H1 (cell line): ENCODE measurements at regions not wholly inside any gene's neighbourhood (a gene's known extent, or its start where the extent isn't known, plus 50 kb on each side); places are given as distances from the start of the nearest gene placed in this dataset.

ENCODE experiments used
- CTCF ChIA-PET: fragments of 300-600 bp; sonication (Branson Sonifier 250); formaldehyde crosslinking; loops from one replicate; lab custom pipeline; 2021; ENCODE audit not compliant: partially characterized antibody; lab: Charles Lee
- POLR2A ChIA-PET: fragments of 300-600 bp; sonication (Branson Sonifier 250); formaldehyde crosslinking; loops from one replicate; lab custom pipeline; 2021; ENCODE audit warnings: inconsistent platforms; ENCODE audit not compliant: partially characterized antibody; lab: Charles Lee
- DNase-seq, 2 experiments: peaks; one replicate each; pipeline versions ENCODE4 v3.0.0 to v3.0.0-alpha.2; 2010 to 2022; ENCODE audit warnings: low spot score in 2 of 2, low read depth in 1 of 2, mixed read lengths in 1 of 2
- FAIRE-seq: peaks from 2 replicates; lab custom pipeline; 2011; peaks lifted over from hg19 to GRCh38; lab: Jason Lieb, UNC
- H2AFZ ChIP-seq: 2 replicates; pipeline ENCODE4 v1.8.1; 2012; ENCODE audit warnings: low read length, inconsistent platforms
- H2AK5ac ChIP-seq: 2 replicates; pipeline ENCODE4 v1.6.1; 2013; ENCODE audit warnings: low read depth, low read length
- H2BK120ac ChIP-seq: replicated peaks from 2 replicates; pipeline ENCODE3; 2013; ENCODE audit warnings: low read depth, low read length, inconsistent platforms
- H2BK12ac ChIP-seq: 2 replicates; pipeline ENCODE4 v1.6.1; 2013; ENCODE audit warnings: low read depth, low read length
- H2BK15ac ChIP-seq: 2 replicates; pipeline ENCODE4 v1.6.1; 2013; ENCODE audit warnings: low read length
- H2BK20ac ChIP-seq: 2 replicates; pipeline ENCODE4 v1.6.1; 2013; ENCODE audit warnings: low read length
- H2BK5ac ChIP-seq: 2 replicates; pipeline ENCODE4 v1.6.1; 2013; ENCODE audit warnings: low read depth, low read length
- H3K14ac ChIP-seq: 2 replicates; pipeline ENCODE4 v1.6.1; 2013; ENCODE audit warnings: inconsistent platforms; ENCODE audit not compliant: insufficient read length
- H3K18ac ChIP-seq: 2 replicates; pipeline ENCODE4 v1.6.1; 2013; ENCODE audit warnings: low read length; ENCODE audit errors: extremely low read depth
- H3K23ac ChIP-seq: 2 replicates; pipeline ENCODE4 v1.6.1; 2013; ENCODE audit warnings: inconsistent platforms; ENCODE audit not compliant: insufficient read length
- H3K23me2 ChIP-seq: 2 replicates; pipeline ENCODE4 v1.6.1; 2013; ENCODE audit warnings: low read depth, low read length
- H3K27ac ChIP-seq: 2 replicates; pipeline ENCODE4 v1.6.1; 2011; ENCODE audit warnings: low read depth, low read length, inconsistent platforms
- H3K27me3 ChIP-seq, 4 experiments: replicated peaks in 1 of 4; 1 replicate in 1 of 4; 2 replicates in 3 of 4; pipeline versions ENCODE4 v1.6.1 to v1.8.1; 2011 to 2013; ENCODE audit warnings: low read length in 3 of 4, mild to moderate bottlenecking in 3 of 4, inconsistent platforms in 2 of 4, mixed read lengths in 2 of 4, moderate library complexity in 1 of 4; ENCODE audit not compliant: control insufficient read depth in 3 of 4, insufficient read depth in 3 of 4; ENCODE audit errors: extremely low read depth in 1 of 4
- H3K36me3 ChIP-seq, 4 experiments: 2 replicates each; pipeline versions ENCODE4 v1.6.1 to v1.8.1; 2011 to 2013; ENCODE audit warnings: mild to moderate bottlenecking in 4 of 4, low read length in 3 of 4, moderate library complexity in 2 of 4, control low read depth in 1 of 4, inconsistent platforms in 1 of 4; ENCODE audit not compliant: insufficient read depth in 4 of 4, control insufficient read depth in 2 of 4
- H3K4ac ChIP-seq: replicated peaks from 2 replicates; pipeline ENCODE3; 2013; ENCODE audit warnings: low read length, low read depth, mixed read lengths, inconsistent platforms; ENCODE audit not compliant: insufficient read length
- H3K4me1 ChIP-seq, 4 experiments: replicated peaks in 1 of 4; 1 replicate in 1 of 4; 2 replicates in 3 of 4; pipeline versions ENCODE4 v1.6.1 to v1.8.1; 2011 to 2013; ENCODE audit warnings: low read length in 3 of 4, inconsistent platforms in 2 of 4, mixed read lengths in 1 of 4; ENCODE audit not compliant: insufficient read depth in 4 of 4, control insufficient read depth in 3 of 4
- H3K4me2 ChIP-seq, 2 experiments: 2 replicates each; pipeline versions ENCODE4 v1.6.1 to v1.8.1; 2011 to 2013; ENCODE audit warnings: low read depth in 2 of 2, low read length in 2 of 2, control low read depth in 1 of 2, inconsistent platforms in 1 of 2, mild to moderate bottlenecking in 1 of 2; ENCODE audit not compliant: insufficient read depth in 1 of 2
- H3K4me3 ChIP-seq, 4 experiments: fragments of 200-600, 300-600 bp in 1 of 4; sonication (generic), shearing (Covaris generic), sonication (Bioruptor Twin) in 1 of 4; 2 replicates each; pipeline versions ENCODE4 v1.5.1 to v1.8.1; 2011 to 2016; ENCODE audit warnings: low read length in 4 of 4, low read depth in 3 of 4, control low read depth in 2 of 4, inconsistent platforms in 2 of 4, mild to moderate bottlenecking in 2 of 4, mixed read lengths in 1 of 4, moderate library complexity in 1 of 4; ENCODE audit not compliant: insufficient read depth in 2 of 4; ENCODE audit errors: extremely low read depth in 1 of 4
- H3K56ac ChIP-seq: replicated peaks from 2 replicates; pipeline ENCODE3; 2013; ENCODE audit warnings: low read depth, mild to moderate bottlenecking, mixed read lengths, low read length, inconsistent platforms; ENCODE audit not compliant: insufficient read length
- H3K79me1 ChIP-seq: 2 replicates; pipeline ENCODE4 v1.6.1; 2013; ENCODE audit warnings: low read depth, low read length, control low read depth
- H3K79me2 ChIP-seq, 2 experiments: 2 replicates each; pipeline versions ENCODE4 v1.6.1 to v1.8.1; 2012 to 2013; ENCODE audit warnings: low read length in 2 of 2, mild to moderate bottlenecking in 2 of 2, inconsistent platforms in 1 of 2; ENCODE audit not compliant: insufficient read depth in 2 of 2, control insufficient read depth in 1 of 2
- H3K9ac ChIP-seq, 4 experiments: replicated peaks in 1 of 4; 1 replicate in 1 of 4; 2 replicates in 3 of 4; pipeline versions ENCODE4 v1.6.1 to v1.8.1; 2011 to 2013; ENCODE audit warnings: low read depth in 3 of 4, low read length in 3 of 4, control low read depth in 2 of 4, mild to moderate bottlenecking in 2 of 4, moderate library complexity in 2 of 4, inconsistent platforms in 1 of 4; ENCODE audit errors: extremely low read depth in 1 of 4
- H3K9me3 ChIP-seq, 2 experiments: 2 replicates each; pipeline versions ENCODE4 v1.6.1 to v1.8.1; 2012 to 2013; ENCODE audit warnings: mild to moderate bottlenecking in 2 of 2, moderate library complexity in 2 of 2, control low read depth in 1 of 2, inconsistent platforms in 1 of 2, low read depth in 1 of 2, low read length in 1 of 2, mixed read lengths in 1 of 2; ENCODE audit not compliant: insufficient read depth in 2 of 2
- H4K20me1 ChIP-seq, 2 experiments: replicated peaks in 1 of 2; 2 replicates each; pipeline versions ENCODE3 to v1.8.1; 2011 to 2013; ENCODE audit warnings: inconsistent platforms in 2 of 2, low read length in 2 of 2, mild to moderate bottlenecking in 1 of 2; ENCODE audit not compliant: insufficient read depth in 2 of 2, control insufficient read depth in 1 of 2
- H4K5ac ChIP-seq: 2 replicates; pipeline ENCODE4 v1.6.1; 2013; ENCODE audit warnings: low read length, low read depth, mixed read lengths, inconsistent platforms; ENCODE audit not compliant: insufficient read length
- H4K8ac ChIP-seq: 2 replicates; pipeline ENCODE4 v1.8.0; 2013; ENCODE audit warnings: mild to moderate bottlenecking, moderate library complexity, low read length, inconsistent platforms; ENCODE audit not compliant: insufficient read depth; ENCODE audit errors: extremely low read depth
- H4K91ac ChIP-seq: replicated peaks from 2 replicates; pipeline ENCODE3; 2013; ENCODE audit warnings: low read length, mixed read lengths, inconsistent platforms; ENCODE audit not compliant: insufficient read length
- CEBPB ChIP-seq: IDR thresholded peaks from 2 replicates; pipeline ENCODE4 v1.6.1; 2012; ENCODE audit warnings: low read depth, low read length
- CHD1 ChIP-seq: IDR thresholded peaks from 2 replicates; pipeline ENCODE4 v1.6.1; 2012; ENCODE audit warnings: low read depth, low read length, improper control_type of control experiment
- JUN ChIP-seq: IDR thresholded peaks from 2 replicates; pipeline ENCODE4 v1.6.1; 2011; ENCODE audit warnings: low read depth, mild to moderate bottlenecking, improper control_type of control experiment, low read length
- SIX5 ChIP-seq: IDR thresholded peaks from 2 replicates; pipeline ENCODE4 v1.6.1; 2011; ENCODE audit warnings: mild to moderate bottlenecking, low read depth, low read length
- USF2 ChIP-seq: IDR thresholded peaks from 2 replicates; pipeline ENCODE4 v1.6.1; 2011; ENCODE audit warnings: low read length, improper control_type of control experiment
- WGBS, 2 experiments: shearing (Covaris generic) in 1 of 2; methylation state at CpG; one replicate each; pipeline versions ENCODE4 v1.1.6 to v1.1.7; 2013 to 2015; ENCODE audit warnings: low lambda C conversion rate in 2 of 2, mixed read lengths in 2 of 2, inconsistent platforms in 1 of 2, low coverage in 1 of 2, missing lambda C conversion rate in 1 of 2; ENCODE audit not compliant: insufficient replicate concordance in 2 of 2, insufficient coverage in 1 of 2, insufficient read length in 1 of 2; ENCODE audit errors: extremely low coverage in 1 of 2, missing lambda C conversion rate in 1 of 2; 5-methylcytosine and 5-hydroxymethylcytosine counted together

GRCh38 chr5:158170060-158170459, 311.1 kb upstream of the CLINT1 start:
- no peak overlapping the region for H2BK120ac ChIP-seq
- H3K4ac ChIP-seq, result no peak overlapping the region
- FAIRE-seq, result no peak

More at GRCh38 chr5:158170060-158170459, 311.1 kb upstream of the CLINT1 start:
- no peak overlapping the region for H3K4me3 ChIP-seq
- H4K8ac ChIP-seq, result no peak overlapping the region
- H3K23ac ChIP-seq, result no peak overlapping the region
- peaks cover 0 to 2% (median 0%) of the 10 kb centered on the region in 4 experiments; a peak in 1 of 7 replicates for H3K27me3 ChIP-seq
- ChIA-PET CTCF (interaction anchor here (0.6 to 4.7 kb wide), 6 partner anchors 95 to 962 kb away, joined by 3 to 16 read pairs (median 7); no protein-coding TSS in a partner anchor), POLR2A (interaction anchor here (0.5 kb wide), 1 partner anchor 125 kb away, joined by 7 read pairs; no protein-coding TSS in a partner anchor)
- TF ChIP-seq JUN (no peak), USF2 (no peak), CHD1 (no peak), CEBPB (no peak), SIX5 (no peak)
- no peaks in the 10 kb centered on the region for H4K20me1 ChIP-seq
- H3K36me3 ChIP-seq, result no peaks in the 10 kb centered on the region
- no peaks in the 10 kb centered on the region for H3K9me3 ChIP-seq
- H3K79me1 ChIP-seq, result no peaks in the 10 kb centered on the region
- H2AFZ ChIP-seq, result no peak overlapping the region
- H3K23me2 ChIP-seq, result no peaks in the 10 kb centered on the region
- H3K27ac ChIP-seq, result no peak overlapping the region
- peaks cover 0 to under 1% (median 0%) of the 10 kb centered on the region in 4 experiments; a peak in 1 of 7 replicates for H3K4me1 ChIP-seq
- WGBS, 2 experiments, result 89% methylated on average over 3 of the region's 3 CpGs; no CpG with 5 or more reads in 1 of the 2 experiments
- no peak for DNase-seq
- H3K18ac ChIP-seq, result no peak overlapping the region
- H2BK15ac ChIP-seq, result no peak overlapping the region
- no peak overlapping the region for H4K91ac ChIP-seq
- 0 out of 2 replicates have a peak overlapping the region, but pooled peaks have one; percentile 8 for H2BK20ac ChIP-seq
- H3K56ac ChIP-seq, result no peak overlapping the region
- no peak overlapping the region for H3K14ac ChIP-seq
- no peaks in the 10 kb centered on the region for H3K79me2 ChIP-seq
- no peak overlapping the region for H4K5ac ChIP-seq
- H3K9ac ChIP-seq, result no peak overlapping the region
- H3K4me2 ChIP-seq, result no peak overlapping the region
- no peak overlapping the region for H2BK12ac ChIP-seq
- no peak overlapping the region for H2BK5ac ChIP-seq
- no peak overlapping the region for H2AK5ac ChIP-seq
